Right atrium auricular region (tissue), 2 donors: ENCODE measurements at regions not wholly inside any gene's neighbourhood (a gene's known extent, or its start where the extent isn't known, plus 50 kb on each side); places are given as distances from the start of the nearest gene placed in this dataset.
A peak's percentile ranks its signal among the peaks of the same experiment; 100 is the strongest.

Experiments
- DNase-seq: peaks from one replicate; pipeline ENCODE4 v3.0.0-alpha.2; 2019; ENCODE audit warnings: low spot score
- H3K27ac ChIP-seq, 2 donors: fragments of 200-600 bp; sonication (generic); 1 replicate in 1 of 2; 2 replicates in 1 of 2; pipeline ENCODE4 v1.5.1; 2016 to 2019
- H3K27me3 ChIP-seq, 2 donors: fragments of 200-600 bp; sonication (generic); one replicate each; pipeline versions ENCODE4 v1.5.1 to v1.6.0; 2017 to 2019
- H3K36me3 ChIP-seq: fragments of 200-600 bp; sonication (generic); one replicate; pipeline ENCODE4 v1.5.1; 2016
- H3K4me1 ChIP-seq, 2 donors: fragments of 200-600 bp; sonication (generic); one replicate each; pipeline versions ENCODE4 v1.5.1 to v1.6.0; 2017 to 2019
- H3K4me3 ChIP-seq, 2 donors: fragments of 200-600 bp; sonication (generic); 1 replicate in 1 of 2; 2 replicates in 1 of 2; pipeline ENCODE4 v1.5.1; 2017 to 2019; ENCODE audit warnings: mild to moderate bottlenecking in 1 of 2, moderate library complexity in 1 of 2
- H3K9me3 ChIP-seq, 2 donors: fragments of 200-600 bp; sonication (generic); one replicate each; pipeline ENCODE4 v1.5.1; 2019
- CTCF ChIP-seq, 2 donors: fragments of 200-600 bp; sonication (generic); IDR thresholded peaks; one replicate each; pipeline ENCODE4 v1.5.1; 2019; ENCODE audit warnings: antibody characterized with exemption in 2 of 2

GRCh38 chr20:43248341-43248740 lies 58.6 kb upstream of the PTPRT start:
- no peaks in the 10 kb centered on the region for H3K27me3 ChIP-seq
- H3K9me3 ChIP-seq, result no peaks in the 10 kb centered on the region
- no peaks in the 10 kb centered on the region for H3K36me3 ChIP-seq
- H3K27ac ChIP-seq, result no peak overlapping the region
- no peak overlapping the region for H3K4me3 ChIP-seq
- no peak for DNase-seq
- H3K4me1 ChIP-seq, result no peaks in the 10 kb centered on the region
- TF ChIP-seq CTCF (IDR thresholded peaks at IDR 0.05), result no peak

- no peaks in the 10 kb centered on the region for H3K9me3 ChIP-seq
- no peaks in the 10 kb centered on the region for H3K4me1 ChIP-seq
- H3K4me3 ChIP-seq, result no peak overlapping the region
- H3K27me3 ChIP-seq, result no peaks in the 10 kb centered on the region
- TF ChIP-seq CTCF (IDR thresholded peaks at IDR 0.05), result no peak
- H3K36me3 ChIP-seq, result no peaks in the 10 kb centered on the region
- no peak for DNase-seq
- no peak overlapping the region for H3K27ac ChIP-seq
Observed at GRCh38 chr20:43247361-43247760, 57.7 kb upstream of the PTPRT start.

GRCh38 chr20:43244647-43245046 lies 54.9 kb upstream of the PTPRT start:
- Histone ChIP-seq H3K36me3 (no peaks in the 10 kb centered on the region), H3K27ac (no peak overlapping the region), H3K4me3 (no peak overlapping the region), H3K4me1 (no peaks in the 10 kb centered on the region), H3K27me3 (no peaks in the 10 kb centered on the region), H3K9me3 (no peaks in the 10 kb centered on the region)
- TF ChIP-seq CTCF (IDR thresholded peaks at IDR 0.05), result no peak
- DNase-seq, result no peak

GRCh38 chr20:43243672-43244269 lies 54.1 kb upstream of the PTPRT start:
- Histone ChIP-seq H3K4me3 (no peak overlapping the region), H3K36me3 (no peaks in the 10 kb centered on the region), H3K27me3 (no peaks in the 10 kb centered on the region), H3K4me1 (no peaks in the 10 kb centered on the region), H3K27ac (no peak overlapping the region), H3K9me3 (peaks cover 0 to 3% of the 10 kb centered on the region in 2 donors)
- DNase-seq, result no peak
- peak in 1 of 2 donors; percentile 25 for TF ChIP-seq CTCF (IDR thresholded peaks at IDR 0.05)

GRCh38 chr20:43241057-43241702 lies 51.5 kb upstream of the PTPRT start:
- no peak overlapping the region for H3K27ac ChIP-seq
- no peak for TF ChIP-seq CTCF (IDR thresholded peaks at IDR 0.05)
- no peaks in the 10 kb centered on the region for H3K4me1 ChIP-seq
- H3K36me3 ChIP-seq, result no peaks in the 10 kb centered on the region
- DNase-seq, result no peak
- H3K27me3 ChIP-seq, result no peaks in the 10 kb centered on the region
- no peak overlapping the region for H3K4me3 ChIP-seq
- H3K9me3 ChIP-seq, result peaks cover 0 to 5% of the 10 kb centered on the region in 2 donors
